GM21786 (cell line): ENCODE measurements at regions not wholly inside any gene's neighbourhood (a gene's known extent, or its start where the extent isn't known, plus 50 kb on each side); places are given as distances from the start of the nearest gene placed in this dataset.
A peak's percentile ranks its signal among the peaks of the same experiment; 100 is the strongest.
"Not testable (repeated sequence)": the region's sequence is repeated elsewhere in the genome, so short reads cannot be mapped to it uniquely, and the experiment has no call there.

Experiments
- ATAC-seq: cut with Tn5 transposase; IDR thresholded peaks from one replicate; pipeline ENCODE4 v1.9.1; 2021; ENCODE audit not compliant: unreplicated experiment

DNA sequence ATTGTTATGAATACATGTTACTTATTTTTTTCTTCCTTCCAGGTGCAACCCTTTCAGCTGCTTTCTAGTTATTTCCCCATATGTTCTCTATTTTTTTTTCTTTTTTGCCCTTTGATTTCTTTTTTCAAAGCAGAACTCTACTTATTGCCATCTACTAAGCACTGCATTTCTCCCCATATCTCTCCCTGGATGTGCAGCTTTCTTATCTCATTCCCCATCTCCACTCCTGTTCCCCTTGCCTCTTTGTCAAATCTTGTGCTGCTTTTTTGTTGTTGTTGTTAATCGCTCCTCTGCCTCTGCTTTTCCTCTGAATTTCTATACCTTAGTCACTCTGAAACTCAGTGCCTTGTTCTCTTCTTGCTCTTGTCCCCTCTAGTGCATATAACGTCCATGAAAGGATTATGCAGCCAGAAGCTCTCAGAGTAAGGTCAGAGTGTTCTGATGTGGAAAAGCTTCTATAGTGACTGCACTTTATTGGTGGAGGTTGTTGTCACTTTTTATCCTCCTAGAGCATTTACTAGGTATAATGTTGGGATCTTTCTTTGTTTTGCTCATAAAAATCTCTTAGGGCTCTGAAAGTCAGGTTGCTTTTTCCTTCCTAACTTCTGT, 51.1 kb upstream of the JADE1 start:
- ATAC-seq, result no peak

GRCh38 chr4:128757712-128758111, 51.8 kb upstream of the JADE1 start:
- ATAC-seq, result no peak

GRCh38 chr4:128751354-128751753, 58.1 kb upstream of the JADE1 start:
- no peak for ATAC-seq

DNA sequence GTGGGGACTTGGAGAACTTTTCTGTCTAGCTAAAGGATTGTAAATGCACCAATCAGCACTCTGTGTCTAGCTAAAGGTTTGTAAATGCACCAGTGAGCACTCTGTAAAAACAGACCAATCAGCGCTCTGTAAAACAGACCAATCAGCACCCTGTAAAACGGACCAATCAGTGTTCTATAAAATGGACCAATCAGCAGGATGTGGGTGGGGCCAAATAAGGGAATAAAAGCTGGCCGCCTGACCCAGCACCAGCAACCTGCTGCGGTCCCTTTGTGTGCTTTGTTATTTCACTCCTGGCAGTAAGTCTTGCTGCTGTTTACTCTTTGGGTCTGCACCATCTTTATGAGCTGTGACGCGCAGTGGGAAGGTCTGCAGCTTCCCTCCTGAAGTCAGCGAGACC, 67.8 kb upstream of the JADE1 start:
- ATAC-seq, result not testable (repeated sequence)

DNA sequence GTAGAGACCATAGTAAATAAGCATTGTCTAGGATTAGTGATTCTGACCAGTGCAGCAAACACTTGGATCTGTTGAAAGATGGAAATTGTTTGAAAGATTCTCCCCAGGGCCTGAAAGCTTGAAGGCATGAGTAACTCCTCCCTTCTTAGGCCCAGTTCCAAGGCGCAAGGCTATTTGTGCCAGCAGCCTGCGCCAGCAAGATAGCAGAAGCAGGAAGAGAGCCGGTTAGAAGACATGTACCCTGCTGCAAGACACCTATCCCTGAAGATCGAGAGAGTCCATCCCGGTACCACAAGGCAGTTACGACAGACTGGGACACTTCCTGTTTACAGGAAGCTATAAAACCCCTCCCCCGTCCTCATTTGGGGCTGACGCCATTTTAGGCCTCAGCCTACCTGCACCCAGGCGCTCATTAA, 72.4 kb upstream of the JADE1 start:
- ATAC-seq, result no peak

- ATAC-seq, result no peak
Observed at GRCh38 chr4:128735714-128736113, 73.8 kb upstream of the JADE1 start.

GRCh38 chr4:128728190-128728589, 81.3 kb upstream of the JADE1 start:
- ATAC-seq, result no peak

DNA sequence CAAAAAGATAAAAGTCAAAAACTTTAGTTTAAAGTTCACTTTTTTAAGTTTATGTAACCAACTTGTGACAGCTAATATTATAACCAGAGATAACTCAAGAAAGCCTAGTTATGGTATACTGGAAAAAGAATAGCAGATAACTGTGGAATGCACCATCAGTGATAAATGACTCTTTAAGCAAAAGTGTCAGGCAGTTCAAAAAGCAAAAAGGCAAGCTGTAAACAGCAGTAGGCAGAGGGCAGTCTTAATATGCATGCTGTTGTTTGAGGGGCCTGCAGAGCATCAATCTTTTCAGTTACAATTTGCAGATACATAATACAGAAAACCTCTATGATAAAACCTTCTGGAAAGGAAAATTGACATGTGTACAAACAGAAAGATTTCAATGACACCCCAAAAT, 81.8 kb upstream of the JADE1 start:
- ATAC-seq, result no peak

DNA sequence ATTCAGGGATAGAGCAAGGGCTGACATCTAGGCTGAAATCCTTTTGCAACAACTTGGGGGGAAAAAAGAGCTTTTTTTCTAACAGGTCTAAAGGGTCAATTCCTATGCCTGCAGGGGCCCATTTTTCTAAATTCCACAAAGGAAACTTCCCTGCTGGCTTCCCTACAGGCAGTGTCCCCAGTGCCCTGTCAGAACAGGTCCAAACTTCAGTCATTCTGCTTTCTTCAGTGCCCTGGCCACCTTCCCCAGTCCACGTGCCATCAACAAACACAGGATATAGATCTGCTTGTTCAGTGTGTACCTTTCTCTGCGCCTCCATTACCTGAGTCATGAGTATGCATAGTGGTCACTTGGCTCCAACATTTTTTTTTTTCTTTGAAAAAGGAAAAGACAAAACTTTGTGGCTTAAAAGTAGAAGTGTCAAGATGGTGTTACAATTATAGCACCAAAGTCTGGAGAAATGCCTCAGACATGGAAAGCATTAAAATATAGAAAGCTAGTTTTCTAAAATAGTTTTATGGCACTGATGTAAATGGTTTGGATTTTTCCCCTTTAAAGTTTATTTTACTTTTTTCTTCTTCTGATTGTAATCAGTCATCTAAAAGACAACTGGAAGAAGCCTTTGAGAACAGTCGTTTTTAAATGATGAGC, 84.0 kb upstream of the JADE1 start:
- no peak for ATAC-seq

GRCh38 chr4:128722911-128723310, 86.6 kb upstream of the JADE1 start:
- no peak for ATAC-seq

- ATAC-seq, result no peak
Observed at GRCh38 chr4:128721896-128722295, 87.6 kb upstream of the JADE1 start.

GRCh38 chr4:128720270-128720669, 89.2 kb upstream of the JADE1 start:
- no peak for ATAC-seq

DNA sequence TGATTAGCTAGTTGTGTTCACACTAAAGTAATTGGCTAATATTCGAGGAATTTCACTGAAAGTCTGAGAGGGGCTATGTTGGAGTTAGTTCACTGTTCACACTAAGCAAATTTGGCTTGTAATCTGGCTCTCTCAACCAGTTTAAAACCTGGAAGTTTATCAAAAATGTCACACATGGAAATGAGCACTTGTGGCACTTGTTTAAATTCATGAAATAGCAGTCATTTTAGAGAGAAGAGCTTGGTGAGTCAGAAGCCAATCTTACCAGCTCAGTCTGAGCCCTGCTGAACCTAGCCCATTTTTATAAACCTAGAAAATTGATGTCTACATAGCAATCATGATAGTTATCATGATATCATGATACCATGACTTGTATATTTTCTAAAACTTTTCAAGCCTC, 90.7 kb upstream of the JADE1 start:
- no peak for ATAC-seq

DNA sequence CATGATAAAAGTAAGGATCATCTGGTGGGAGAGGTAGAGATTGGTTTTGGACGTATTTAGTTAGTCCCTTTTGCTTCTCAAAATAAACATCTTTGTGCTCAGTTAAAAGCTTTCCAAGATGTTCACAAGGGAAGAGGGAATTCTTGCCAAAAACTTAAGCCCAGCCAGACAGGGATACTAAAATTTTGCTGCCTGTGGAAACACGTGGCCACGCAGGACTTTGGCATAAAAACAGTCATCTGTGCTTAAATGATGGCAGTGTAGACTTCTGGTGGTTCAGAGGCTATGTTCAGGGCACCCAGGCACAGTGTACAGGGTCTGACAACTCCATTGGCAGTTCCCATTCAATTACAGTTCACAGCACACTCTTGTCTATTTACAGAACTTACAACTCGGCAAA, 93.2 kb upstream of the JADE1 start:
- no peak for ATAC-seq

DNA sequence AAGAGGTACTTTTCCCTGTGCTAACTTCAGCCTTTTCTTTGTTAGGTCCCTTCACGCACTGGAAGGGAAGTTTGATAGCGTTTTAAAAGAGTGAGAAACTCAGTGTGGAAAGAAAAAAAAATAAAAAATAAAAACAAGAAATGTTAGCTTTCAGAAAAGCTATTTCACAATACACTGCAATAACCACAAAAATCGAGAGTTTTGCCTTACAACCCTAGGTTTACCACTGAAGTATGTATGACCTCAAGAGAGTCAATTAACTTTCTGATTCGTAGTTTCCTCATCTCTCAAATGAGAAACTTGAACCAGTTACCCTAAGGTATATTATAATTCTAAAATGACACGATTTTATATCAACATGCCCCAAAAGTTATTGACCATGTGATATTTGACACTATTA, 93.9 kb upstream of the JADE1 start:
- ATAC-seq, result no peak

DNA sequence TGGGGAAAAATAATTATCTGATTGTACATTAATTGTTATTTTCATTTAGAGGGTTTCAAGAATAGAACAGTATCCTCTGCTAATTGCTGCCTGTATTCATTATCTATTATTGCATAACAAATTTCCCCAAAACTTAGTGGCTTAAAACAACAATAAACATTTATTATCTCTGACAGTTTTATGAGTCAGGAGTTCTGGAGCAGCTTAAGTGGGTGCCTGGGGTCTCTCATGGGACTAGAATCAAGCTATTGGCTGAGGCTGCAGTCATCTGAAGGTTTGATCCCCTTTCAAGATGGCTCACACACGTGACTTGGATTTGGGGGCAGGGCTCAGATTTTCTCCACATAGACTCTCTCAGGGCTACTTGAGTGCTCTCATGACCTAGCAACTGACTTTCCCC, 98.1 kb upstream of the JADE1 start:
- no peak for ATAC-seq

GRCh38 chr4:128709268-128709667, 100.2 kb upstream of the JADE1 start:
- no peak for ATAC-seq

DNA sequence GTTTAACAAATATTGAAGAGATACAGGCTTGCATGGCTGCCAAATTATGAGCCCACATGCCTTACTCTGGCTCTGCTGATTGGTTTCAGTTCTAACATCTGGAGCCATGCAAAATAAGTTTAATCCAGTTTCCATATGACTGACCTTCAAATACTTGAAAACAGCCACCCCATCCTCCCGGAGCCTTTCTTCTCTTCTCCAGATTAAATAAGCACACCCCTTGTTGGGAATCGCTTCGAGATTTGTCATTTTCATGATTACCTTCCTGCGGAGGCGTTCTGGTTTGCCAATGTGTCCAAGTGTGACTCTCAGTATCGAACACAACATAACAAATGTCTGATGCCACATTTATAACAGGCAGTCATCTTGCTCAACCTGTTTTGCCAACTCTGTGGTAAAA, 101.6 kb upstream of the JADE1 start:
- ATAC-seq, result no peak

GRCh38 chr4:128703948-128704347, 105.6 kb upstream of the JADE1 start:
- ATAC-seq, result no peak

- ATAC-seq, result no peak
Observed at GRCh38 chr4:128700659-128701350, 108.7 kb upstream of the JADE1 start.

- peak; percentile 52 for ATAC-seq
Observed at GRCh38 chr4:128698386-128698785, 111.1 kb upstream of the JADE1 start.

GRCh38 chr4:128697323-128697722, 112.2 kb upstream of the JADE1 start:
- no peak for ATAC-seq

DNA sequence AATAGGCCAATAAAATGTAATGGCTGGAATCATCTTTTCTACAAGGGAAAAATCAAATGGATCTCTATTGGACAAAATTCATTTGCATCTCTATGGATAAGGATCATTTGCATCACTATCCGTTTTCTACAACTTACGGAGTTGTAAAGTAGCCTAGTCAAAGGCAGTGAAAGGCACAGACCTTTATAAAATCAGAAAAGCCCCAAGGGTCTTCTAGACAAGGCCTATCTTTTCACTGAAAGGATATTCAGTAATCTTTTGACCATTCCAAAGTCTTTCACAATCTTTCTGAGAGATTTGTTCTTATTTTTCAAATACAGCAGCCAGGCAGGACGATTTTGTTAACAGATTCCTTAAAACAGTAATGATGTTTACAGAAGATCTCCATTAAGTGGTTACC, 119.5 kb upstream of the JADE1 start:
- ATAC-seq, result no peak
